Stimulated activated CD4-positive, alpha-beta T cell treated with anti-CD3 and anti-CD28 coated beads, Interleukin-1b, Interleukin-23, amount 100 ng/mL, for 24 hours (primary cell): ENCODE measurements at regions not wholly inside any gene's neighbourhood (a gene's known extent, or its start where the extent isn't known, plus 50 kb on each side); places are given as distances from the start of the nearest gene placed in this dataset.
"Not testable (repeated sequence)": the region's sequence is repeated elsewhere in the genome, so short reads cannot be mapped to it uniquely, and the experiment has no call there.

Source experiments
- DNase-seq, 4 experiments: peaks; one replicate each; pipeline ENCODE4 v3.0.0-alpha.2; 2020; ENCODE audit warnings: low read depth in 4 of 4, low spot score in 1 of 4

GRCh38 chr16:61435346-61435745 is 600.9 kb downstream of the CDH8 start:
- DNase-seq, result no peak

GRCh38 chr16:61432421-61432820 is 603.8 kb downstream of the CDH8 start:
- no peak for DNase-seq

- no peak for DNase-seq
Measured at GRCh38 chr16:61421111-61421510, 615.1 kb downstream of the CDH8 start.

GRCh38 chr16:61419791-61420190 is 616.4 kb downstream of the CDH8 start:
- DNase-seq, result no peak

GRCh38 chr16:61418802-61419201 is 617.4 kb downstream of the CDH8 start:
- DNase-seq, result not testable (repeated sequence)

- no peak for DNase-seq
Measured at GRCh38 chr16:61415126-61415525, 621.1 kb downstream of the CDH8 start.

GRCh38 chr16:61413021-61413420 is 623.2 kb downstream of the CDH8 start:
- DNase-seq, result no peak

- no peak for DNase-seq
Measured at GRCh38 chr16:61412562-61412961, 623.7 kb downstream of the CDH8 start.

GRCh38 chr16:61409604-61410003 is 626.6 kb downstream of the CDH8 start:
- no peak for DNase-seq

- no peak for DNase-seq
Measured at GRCh38 chr16:61403386-61403785, 632.9 kb downstream of the CDH8 start.

- no peak for DNase-seq
Measured at GRCh38 chr16:61391896-61392295, 644.3 kb downstream of the CDH8 start.

GRCh38 chr16:61390965-61391637 is 645.1 kb downstream of the CDH8 start:
- no peak for DNase-seq

- no peak for DNase-seq
Measured at GRCh38 chr16:61385392-61386071, 650.7 kb downstream of the CDH8 start.

- no peak for DNase-seq
Measured at GRCh38 chr16:61382435-61382834, 653.8 kb downstream of the CDH8 start.

- DNase-seq, result no peak
Measured at GRCh38 chr16:61379311-61379710, 656.9 kb downstream of the CDH8 start.

GRCh38 chr16:61374071-61374470 is 662.2 kb downstream of the CDH8 start:
- no peak for DNase-seq

- DNase-seq, result no peak
Measured at GRCh38 chr16:61371881-61372280, 664.4 kb downstream of the CDH8 start.

GRCh38 chr16:61371388-61371787 is 664.9 kb downstream of the CDH8 start:
- DNase-seq, result no peak

- no peak for DNase-seq
Measured at GRCh38 chr16:61370564-61370963, 665.7 kb downstream of the CDH8 start.

GRCh38 chr16:61366006-61366405 is 670.2 kb downstream of the CDH8 start:
- DNase-seq, result no peak

- no peak for DNase-seq
Measured at GRCh38 chr16:61364990-61365389, 671.2 kb downstream of the CDH8 start.

- DNase-seq, result no peak
Measured at GRCh38 chr16:61362585-61362984, 673.7 kb downstream of the CDH8 start.

- DNase-seq, result no peak
Measured at GRCh38 chr16:61344791-61345190, 691.4 kb downstream of the CDH8 start.
